NCI-H526 (cell line): ENCODE measurements at regions not wholly inside any gene's neighbourhood (a gene's known extent, or its start where the extent isn't known, plus 50 kb on each side); places are given as distances from the start of the nearest gene placed in this dataset.
"Not testable (repeated sequence)": the region's sequence is repeated elsewhere in the genome, so short reads cannot be mapped to it uniquely, and the experiment has no call there.

Source experiments
- DNase-seq, 2 experiments: peaks; one replicate each; lab custom pipeline; 2025; lab: John Stamatoyannopoulos, UW

DNA sequence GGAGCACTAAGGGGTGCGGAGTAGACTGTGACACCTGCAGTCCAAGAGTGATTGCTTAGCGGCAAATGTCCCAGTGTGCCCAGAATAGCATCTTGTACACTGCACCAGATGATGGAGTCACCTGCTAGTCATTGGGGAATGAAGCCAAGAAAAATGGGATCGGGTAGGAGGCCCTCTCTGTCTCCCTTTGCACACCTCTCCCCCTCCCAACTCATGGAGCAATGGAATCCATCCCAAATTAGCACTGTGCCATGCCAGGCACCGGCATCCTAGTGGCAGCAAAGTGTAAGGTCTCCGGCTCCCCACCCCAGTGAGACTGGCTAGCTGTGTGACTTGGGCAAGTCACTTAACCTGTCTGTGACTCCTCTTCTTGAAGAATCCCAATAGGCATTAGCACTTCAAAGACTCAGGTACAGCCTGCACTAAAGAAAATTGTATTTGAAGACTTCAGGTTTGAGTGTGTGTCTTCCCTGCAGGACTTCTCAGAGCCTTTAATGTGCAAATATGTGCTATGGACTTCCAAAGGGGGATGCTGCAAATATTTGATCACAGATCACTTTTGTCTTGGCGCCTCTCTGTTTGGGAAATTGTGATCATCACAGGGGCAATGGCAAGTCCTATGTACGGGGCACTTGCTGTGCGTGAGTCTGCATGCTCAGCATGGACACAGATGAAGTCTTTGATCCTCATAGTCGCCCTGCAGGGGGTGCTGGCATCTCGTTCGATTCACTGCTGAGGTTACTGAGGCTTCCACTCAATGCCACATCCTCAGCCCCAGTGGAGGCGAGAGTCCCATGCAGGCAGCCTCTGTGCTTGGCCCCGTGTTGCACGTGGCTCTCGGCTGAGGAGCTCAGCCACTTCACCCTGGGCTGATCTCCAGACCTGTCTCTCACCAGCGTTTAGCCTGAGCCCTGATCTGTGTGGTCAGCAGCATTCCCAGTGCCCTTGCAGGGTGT lies 272.9 kb upstream of the C1orf174 start:
- peak in 1 of 2 experiments; percentile 64 for DNase-seq

DNA sequence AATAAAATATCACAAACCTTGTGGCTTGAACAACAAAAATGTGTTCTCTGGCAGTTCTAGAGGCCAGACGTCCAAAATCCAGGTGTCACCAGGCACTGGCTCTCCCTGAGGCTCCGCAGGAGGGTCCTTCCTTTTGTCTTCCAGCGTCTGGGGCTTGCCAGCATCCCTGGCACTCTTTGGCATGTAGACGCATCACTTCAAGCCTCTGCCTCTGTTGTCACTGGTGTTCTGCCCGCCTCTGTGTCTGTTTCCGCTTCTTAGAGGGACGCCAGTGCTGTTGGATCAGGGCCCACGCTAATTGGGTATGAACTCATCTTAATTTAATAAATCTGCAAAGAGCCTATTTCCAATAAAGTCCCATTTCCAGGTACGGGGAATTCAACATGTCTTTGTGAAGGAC lies 273.7 kb upstream of the C1orf174 start:
- no peak for DNase-seq

DNA sequence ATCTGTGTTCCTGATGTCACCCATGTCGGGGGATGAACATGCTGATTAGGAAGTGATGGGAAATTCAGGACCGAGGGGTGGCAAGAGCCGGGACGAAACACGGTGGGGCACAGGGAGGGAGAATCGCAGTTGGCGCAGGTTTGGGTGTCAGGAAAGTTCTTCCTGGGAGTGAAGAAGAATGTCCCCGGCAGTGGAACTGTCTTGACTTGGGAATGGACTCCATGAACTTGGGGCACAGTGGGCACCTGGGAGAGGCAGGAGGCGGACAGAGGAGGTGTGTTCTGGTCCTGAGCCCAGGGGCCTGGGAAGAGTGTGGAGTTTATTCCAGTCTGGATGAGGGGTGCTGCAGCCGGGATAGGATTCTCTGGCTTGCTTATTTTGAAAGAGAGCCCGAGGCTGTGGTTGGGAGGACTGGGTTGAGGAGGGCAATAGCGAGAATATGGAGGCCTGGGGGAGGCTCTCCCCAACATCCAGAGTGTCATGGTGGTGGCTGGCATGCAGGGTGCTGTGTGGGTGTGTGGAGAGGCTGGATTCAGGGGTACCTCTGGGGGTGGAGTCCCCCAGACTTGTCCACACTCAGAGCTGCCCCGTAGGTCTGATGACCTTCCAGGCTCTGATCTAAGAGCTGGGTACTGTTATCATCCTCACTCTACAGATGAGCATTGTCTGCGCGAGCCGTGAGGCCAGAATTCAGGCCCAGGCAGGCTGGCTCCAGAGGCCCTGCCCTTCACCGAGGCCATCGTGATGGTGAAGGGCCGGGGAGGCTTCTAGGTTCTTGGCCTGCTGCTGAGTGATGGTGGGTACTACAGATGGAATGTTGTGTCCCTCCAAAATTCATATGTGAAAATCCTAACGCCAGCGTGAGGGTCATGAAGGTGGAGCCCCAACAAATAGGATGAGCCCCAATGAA lies 274.5 kb upstream of the C1orf174 start:
- no peak for DNase-seq

DNA sequence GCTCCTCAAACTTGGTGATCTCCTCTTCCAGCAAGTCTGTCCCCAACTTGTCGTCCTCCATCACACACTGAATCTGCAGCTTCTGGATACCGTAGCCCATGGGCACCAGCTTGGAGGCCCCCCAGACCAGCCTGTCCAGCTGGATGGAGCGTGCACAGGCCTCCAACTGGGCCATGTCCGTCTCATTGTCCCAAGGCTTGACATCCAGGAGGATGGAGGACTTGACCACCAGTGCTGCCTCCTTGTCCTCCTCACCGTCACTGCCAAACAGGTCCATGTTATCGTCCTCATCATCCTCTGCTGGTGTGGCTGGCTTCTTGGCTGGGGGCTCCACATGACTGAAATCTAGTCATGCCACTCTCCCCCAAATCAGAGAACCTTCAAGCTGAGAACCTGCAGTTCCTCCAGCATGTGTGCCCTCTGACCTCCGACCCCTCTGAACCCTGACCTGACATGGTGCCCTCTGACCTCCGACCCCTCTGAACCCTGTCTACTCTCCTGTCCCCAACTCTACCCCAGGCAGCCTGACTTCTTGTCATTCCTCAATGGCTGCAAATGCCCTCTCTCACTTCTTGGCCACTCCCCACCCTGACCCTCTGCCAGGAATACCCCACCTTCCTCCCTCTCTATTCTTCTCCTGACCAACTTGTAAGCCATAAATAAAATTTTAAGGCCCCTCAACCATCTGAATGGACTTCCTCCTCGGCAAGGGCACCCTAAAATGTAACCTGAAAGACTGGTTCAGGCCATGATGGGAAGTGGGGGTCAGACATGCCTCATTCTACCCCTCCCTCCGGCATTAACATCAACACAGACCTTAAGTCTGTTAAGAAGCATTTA lies 275.7 kb upstream of the C1orf174 start:
- no peak for DNase-seq

DNA sequence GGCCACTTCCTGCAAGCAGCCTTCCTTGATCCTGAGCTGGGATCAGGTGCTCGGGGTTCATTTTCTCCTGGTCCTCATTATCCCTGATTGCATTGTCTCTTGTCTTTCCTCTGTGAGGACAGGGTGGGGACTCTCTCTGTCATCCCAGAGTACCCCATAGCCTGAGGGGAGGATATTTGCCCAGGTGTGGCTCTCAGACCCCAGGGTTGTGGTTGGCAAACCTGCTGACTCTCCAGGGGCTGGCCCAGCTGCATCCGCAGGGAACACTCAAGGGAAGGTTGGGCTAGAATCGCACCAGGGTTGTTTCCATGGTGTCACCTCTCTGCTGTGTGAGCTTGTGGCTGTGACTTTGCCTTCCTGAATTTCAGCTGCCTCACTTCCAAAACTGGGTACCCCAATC lies 276.8 kb upstream of the C1orf174 start:
- DNase-seq, result no peak

DNA sequence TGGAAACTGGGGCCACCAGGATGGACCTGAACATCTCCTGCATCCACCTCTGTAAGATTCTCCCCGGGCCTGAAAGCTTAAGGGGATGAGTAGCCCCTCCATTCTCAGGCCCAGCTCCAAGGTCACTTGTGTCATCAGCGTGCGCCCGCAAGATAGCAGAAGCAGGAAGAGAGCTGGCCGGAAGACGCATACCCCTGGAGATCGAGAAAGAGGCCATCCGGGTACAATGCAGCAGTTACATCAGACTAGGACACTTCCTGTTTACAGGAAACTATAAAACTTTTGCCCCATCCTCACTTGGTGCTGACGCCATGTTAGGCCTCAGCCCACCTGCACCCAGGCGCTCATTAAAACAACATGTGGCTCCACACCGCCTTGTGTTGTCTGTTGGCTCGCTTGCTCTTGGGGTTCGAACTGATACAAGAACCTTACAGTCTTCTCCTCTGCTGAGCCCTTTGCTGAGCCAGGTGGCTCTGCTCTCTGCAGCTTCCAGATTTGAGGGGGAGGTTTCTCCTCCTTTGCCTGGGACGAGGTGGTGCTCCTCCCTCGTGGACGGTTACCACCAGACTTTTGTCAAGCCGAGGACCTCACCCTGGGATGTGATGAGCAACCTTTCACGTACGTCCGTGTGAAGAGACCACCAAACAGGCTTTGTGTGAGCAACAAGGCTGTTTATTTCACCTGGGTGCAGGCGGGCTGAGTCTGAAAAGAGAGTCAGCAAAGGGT lies 277.5 kb upstream of the C1orf174 start:
- DNase-seq, result no peak

DNA sequence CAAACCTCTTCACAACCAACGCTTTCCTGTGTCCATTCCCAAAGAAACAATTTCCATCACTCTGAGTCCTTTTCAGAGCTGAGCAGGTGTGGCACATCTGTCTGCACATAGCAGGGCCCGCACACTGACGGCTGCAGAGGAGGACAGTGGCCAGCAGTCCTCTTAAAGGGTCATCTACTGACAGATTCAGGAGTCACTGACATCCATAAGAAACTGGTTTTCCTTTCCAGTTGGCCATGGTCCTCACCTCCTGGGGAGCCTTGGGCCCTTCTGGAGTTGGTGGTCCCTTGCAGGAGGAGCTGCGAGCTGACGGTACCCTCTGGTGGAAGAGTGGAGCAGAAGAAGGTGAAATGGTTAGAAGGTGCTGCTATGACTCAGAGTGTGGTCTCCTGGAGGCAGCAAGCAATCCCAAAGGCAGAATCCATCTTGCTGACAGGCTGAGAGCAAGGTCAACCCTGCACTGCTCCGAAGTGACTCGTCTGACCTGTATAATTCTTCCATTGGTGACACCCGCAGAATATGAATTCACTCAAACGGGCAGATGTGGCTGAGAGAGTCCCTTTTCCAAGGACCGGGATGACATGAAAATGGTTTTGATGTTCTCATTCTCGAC lies 278.5 kb upstream of the C1orf174 start:
- DNase-seq, result no peak

DNA sequence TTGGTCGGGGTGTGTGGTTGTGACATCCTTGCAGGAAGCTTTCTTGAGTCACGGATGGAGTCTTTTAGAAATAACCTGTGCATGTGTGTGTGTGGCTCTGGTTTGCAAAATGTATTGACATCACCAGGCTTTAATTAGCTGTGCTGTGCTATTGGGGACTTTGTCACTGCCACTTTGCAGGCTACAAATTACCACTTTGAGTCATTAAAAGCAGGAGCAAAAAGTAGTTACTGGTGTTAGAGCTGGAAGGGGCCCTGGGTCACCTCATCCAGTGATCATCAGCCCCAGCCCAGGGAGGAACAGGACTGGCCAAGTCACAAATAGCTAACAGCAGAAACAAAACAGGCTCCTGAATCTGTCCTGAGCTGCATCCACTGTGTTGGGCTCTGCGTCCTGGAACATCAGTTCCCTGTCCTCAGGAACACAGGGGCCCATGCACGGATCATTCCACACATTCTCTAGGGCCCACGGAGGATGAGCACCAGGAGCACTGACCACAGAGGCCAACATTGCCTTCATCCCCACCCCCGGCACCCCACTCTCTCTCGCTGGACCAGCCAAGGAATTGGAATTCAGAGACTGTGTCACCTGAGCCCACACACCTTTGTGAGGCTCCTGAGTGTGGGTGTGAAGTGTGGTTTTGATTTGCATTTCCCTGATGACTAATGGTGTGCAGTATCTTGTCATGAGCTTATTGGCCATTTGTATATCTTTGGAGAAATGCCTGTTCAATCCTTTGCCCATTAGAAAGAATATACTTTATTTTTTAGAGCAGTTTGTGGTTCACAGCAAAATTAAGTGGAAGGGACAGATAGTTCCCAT lies 280.1 kb upstream of the C1orf174 start:
- DNase-seq, result no peak

DNA sequence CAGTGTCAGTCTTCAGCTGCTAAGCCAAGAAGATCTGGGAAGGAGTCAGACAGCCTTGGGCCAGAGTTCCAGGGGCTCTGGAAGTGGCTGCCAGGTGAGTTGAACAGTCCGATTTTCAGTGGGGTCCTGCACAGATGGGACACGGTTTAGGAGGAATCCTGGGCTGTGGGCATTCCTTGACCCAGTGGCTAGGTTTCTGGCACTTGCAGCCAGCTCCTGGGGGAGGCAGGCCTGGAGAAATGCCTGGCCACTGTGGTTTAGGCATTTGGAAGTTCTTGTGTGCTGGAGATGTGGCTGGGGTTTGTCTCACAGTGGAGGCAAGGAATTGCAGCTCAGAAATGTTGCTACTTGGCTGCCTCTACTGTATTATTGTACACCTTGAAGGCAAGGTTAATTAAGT lies 286.4 kb upstream of the C1orf174 start:
- not testable (repeated sequence) for DNase-seq

DNA sequence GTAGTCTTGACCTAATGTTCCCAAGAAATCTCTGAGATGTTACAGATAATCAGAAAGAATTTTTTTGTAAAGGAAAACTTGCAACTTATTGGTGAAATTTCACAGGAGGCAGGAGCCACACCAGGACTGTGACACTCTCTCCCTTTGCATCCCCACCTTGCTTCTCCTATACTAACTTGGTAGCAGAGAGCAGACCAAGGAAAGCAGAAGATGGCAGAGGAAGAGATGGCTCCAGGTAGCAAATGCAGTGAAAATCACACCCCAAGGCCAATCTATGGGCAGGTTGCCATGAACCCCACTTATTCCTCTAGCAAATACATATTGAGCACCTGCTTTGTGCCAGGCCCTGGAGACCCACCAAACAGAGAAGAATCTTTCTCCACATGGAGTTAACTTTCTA lies 303.4 kb upstream of the C1orf174 start:
- DNase-seq, result no peak

DNA sequence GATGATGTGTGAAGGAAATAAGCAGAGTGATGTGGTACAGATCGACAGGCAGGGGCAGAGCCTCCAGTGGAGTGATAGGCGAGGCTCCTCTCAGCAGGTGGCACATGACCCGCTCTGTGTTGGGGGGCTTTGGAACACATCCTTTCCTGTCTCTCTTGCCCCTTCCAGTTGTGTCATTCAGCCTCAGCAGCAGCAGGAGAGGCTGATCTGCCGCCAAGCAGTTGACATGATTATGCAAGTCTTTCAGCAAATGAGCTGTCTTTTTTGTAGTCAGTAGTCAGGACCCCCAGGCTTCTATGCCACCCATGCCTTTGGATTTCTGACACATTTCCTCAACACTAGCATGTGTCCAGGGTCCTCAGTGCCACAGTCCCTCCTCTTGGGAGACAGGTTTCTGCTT lies 307.1 kb upstream of the C1orf174 start:
- no peak for DNase-seq

DNA sequence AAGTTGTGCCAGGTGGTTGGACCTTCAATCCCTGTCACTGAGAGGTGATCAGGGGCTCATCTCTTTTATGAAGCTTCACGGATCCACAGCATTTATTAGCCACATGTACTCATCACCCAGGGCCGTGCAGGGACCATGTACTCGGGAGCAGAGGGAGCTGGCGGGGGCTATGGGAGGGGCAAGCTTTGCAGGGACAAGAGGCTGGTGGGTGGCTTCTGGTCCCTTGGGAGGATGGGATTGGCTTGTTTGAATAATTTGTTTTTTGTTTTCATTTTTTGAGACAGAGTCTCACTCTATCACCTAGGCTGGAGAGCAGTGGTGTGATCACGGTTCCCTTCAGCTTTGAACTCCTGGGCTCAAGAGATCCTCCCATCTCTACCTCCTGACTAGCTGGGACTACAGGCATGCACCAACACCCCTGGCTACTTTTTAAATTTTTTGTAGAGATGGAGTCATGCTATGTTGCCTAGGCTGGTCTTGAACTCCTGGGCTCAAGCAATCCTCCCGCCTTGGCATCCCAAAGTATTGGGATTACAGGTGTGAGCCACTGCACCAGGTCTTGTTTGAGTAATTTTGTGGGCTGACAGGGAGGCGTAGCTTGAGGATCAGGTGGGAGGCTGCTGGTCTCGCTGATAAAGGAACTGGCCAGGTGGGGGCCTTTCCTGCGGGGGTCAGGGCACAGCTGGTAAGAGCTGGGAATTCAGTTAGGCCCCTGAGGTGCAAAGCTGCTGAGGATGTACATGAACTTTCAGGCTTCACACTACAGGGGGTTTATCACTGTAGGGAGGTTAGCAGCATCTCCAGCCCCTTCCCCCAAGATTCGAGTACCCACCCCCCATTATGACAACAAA lies 308.0 kb upstream of the C1orf174 start:
- DNase-seq, result no peak

DNA sequence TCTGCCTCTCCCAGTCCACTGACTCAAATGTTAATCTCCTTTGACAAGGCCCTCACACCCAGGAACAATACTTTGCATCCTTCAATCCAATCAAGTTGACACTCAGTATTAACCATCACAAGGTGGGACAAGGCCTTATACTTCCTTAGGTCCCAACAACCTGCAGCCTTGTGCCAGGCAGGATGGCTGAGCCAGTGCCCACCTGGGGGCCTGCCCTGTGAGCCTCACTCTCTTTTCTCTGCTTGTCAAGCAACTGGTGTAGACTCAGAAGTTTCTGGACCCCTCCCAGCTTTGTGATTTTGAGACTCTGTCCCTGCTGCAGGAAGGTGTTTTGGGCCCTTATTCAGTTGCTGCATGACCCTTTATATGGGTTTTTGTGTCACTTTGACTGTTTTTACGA lies 310.0 kb upstream of the C1orf174 start:
- no peak for DNase-seq

DNA sequence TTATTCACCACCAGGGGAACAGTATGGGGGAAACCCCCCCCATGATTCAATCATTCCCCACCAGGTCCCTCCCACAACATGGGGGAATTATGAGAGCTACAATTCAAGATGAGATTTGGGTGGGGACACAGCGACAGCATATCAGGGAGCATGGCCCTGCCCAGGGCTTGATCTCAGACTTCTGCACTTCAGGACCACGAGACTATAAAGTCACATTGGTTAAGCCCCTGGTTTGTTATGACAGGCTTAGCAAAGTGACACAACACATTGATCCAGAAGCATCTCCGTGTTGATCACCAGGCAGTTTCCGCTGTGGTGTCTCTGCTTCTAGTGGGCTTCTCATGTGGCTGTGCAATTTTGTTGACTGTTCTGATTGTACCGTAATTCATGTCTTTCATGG lies 312.7 kb upstream of the C1orf174 start:
- DNase-seq, result no peak

DNA sequence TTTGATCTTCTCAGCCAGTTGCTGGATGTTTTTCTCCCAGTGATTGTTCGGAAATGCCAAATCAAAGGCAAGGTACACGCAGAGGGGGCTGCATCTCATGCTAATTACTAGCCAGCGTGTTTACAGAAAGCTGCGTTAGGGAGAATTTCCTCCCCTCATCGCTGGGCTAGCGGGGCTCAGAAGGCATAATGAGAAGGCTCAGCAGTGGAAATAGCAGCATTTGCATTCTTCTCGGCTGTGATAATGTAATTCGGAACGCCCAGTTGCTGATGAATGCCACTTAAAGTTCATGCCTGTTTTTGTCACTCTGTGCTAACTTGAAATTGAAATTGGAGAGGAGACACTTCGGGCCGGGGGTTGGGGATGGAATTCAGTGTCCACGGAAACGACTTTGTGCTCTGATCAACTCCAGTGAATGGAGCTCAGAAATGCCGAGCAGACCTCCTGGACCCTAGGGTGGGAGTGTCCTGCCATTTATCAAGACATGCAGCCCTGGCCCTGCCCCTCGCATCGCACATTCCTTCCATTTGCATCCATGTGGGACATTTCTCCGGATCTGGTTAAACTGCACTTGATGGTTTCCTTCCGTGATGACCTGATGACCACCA lies 313.4 kb upstream of the C1orf174 start:
- peak; percentile 1 to 31 for DNase-seq

DNA sequence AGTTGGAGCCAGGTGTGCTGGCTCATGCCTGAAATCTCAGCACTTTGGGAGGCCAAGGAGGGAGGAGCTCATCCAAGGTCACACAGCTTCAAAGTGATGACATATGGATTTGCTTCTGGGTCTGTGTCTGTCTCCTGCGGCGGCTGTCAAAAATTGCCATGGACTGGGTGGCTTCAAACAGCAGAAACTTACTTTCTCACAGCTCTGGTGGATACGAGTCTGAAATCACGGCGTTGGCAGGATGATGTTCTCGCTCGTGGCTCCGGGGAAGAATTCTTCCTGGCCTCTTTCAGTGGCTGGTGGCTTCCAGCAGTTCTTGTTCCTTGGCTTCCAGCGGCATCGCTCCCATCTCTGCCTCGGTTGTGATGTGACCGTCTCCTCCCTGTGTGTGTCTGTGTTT lies 314.8 kb upstream of the C1orf174 start:
- DNase-seq, result no peak

DNA sequence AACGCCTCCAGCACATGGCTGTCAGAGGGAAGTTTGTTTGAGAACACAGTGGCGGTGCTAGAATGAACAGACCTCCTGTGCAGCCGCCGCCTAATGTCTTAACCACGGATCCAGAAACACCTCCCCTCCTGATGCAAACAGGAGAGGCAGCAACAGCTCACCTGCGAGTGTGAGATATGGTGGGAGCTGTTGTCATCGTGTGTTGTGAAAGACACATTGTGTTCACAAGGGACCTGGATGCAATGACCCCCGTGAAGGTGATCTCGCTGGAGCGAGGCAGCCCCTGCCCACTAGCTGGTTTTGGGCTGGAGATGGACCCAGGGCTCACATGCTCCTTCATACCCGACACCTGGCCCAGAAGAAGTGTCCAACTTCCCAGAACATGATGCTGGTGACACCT lies 315.3 kb upstream of the C1orf174 start:
- no peak for DNase-seq

DNA sequence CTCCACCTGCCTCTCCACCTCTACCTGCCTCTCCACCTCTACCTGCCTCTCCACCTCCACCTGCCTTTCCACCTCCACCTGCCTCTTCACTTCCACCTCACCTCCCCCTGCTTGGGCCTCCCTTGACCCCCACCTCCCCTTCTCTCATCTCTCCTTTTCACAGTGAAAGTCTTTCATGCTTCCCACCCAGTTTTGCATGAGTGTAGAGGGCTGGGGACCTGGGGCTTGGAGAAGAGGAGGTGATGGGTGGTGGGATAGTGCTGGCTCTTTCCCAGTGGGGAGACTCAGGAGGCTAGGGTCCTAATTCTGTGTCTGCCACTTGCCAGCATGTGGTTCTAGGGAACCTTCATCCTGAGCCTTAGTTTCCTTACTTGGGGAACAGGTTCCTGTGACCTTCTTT lies 316.2 kb upstream of the C1orf174 start:
- no peak for DNase-seq

DNA sequence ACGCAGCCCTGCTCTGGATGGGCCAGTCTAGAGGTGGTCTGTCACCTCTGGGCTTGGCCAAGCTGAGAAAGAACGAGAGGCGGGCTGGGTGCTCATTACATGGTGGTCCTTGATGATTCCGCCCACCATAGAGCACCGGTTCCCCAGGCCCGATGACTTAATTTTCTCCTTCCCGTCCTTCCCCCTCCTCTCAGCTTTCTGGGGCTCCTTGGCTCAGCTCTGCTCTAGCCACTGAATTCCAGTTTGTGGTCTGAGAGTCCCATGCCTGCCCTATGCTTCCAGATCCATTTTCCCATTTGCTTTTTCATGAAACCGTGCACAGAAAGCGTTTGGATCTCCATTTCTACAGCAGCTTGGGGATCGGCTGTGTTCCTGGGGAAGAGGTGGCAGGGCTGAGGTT lies 318.5 kb upstream of the C1orf174 start:
- no peak for DNase-seq
